Left ventricle myocardium inferior (tissue), 1 donor: ENCODE measurements at regions not wholly inside any gene's neighbourhood (a gene's known extent, or its start where the extent isn't known, plus 50 kb on each side); places are given as distances from the start of the nearest gene placed in this dataset.

ENCODE experiments used
- DNase-seq: peaks from one replicate; pipeline ENCODE4 v3.0.0-alpha.2; 2020
- H3K27ac ChIP-seq: fragments of 200-600 bp; replicated peaks from 2 replicates; pipeline ENCODE4 v1.8.0; 2021
- H3K27me3 ChIP-seq: fragments of 200-600 bp; 2 replicates; pipeline ENCODE4 v1.8.0; 2021; ENCODE audit warnings: low read depth
- H3K36me3 ChIP-seq: fragments of 200-600 bp; 2 replicates; pipeline ENCODE4 v1.8.0; 2021
- H3K4me1 ChIP-seq: fragments of 200-600 bp; 2 replicates; pipeline ENCODE4 v1.8.0; 2021
- H3K4me3 ChIP-seq: fragments of 200-600 bp; 2 replicates; pipeline ENCODE4 v1.8.0; 2021; ENCODE audit warnings: mild to moderate bottlenecking, moderate library complexity
- H3K9me3 ChIP-seq: fragments of 200-600 bp; replicated peaks from 2 replicates; pipeline ENCODE4 v1.8.0; 2021
- intact Hi-C: fragments of 100-400 bp; cut with micrococcal nuclease; formaldehyde crosslinking; loops from one replicate; pipeline ENCODE4 v1.11.0; 2022
- TF ChIP-seq, protein P1 (sequence below): fragments of 200-600 bp; IDR thresholded peaks from 2 replicates; pipeline ENCODE4 v1.8.0; 2021; ENCODE audit warnings: antibody characterized with exemption, mild to moderate bottlenecking, borderline replicate concordance
- donor health status: DM: no; HTN: yes; CAD: no; lungs with severe emphysema.

DNA sequence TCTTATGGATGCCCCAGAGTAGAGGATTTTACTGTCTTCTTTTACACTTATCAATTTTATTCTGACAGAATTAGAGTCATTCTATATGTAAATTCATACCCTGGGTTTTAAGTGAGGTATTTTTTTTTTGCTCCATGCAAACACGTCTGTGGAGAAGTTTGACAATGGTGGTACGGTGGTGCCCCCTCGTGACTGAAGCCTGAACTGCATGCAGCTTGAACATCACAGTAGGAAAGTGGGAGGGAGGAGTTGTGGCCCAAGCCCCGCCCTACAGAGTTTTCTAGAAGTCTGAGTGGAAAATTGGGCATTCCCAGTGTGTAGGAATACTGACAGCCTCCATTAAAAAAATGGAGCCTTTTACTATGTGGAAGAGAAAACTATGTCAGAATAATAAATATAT, 73.3 kb upstream of the RAB40AL start:
- H3K9me3 ChIP-seq: no peaks in the 10 kb centered on the region
- no peaks in the 10 kb centered on the region for H3K27me3 ChIP-seq
- no peak overlapping the region for H3K4me3 ChIP-seq
- intact Hi-C loops: no loop called here
- no peak overlapping the region for H3K27ac ChIP-seq
- peak; percentile 79 for DNase-seq
- no peaks in the 10 kb centered on the region for H3K36me3 ChIP-seq
- H3K4me1 ChIP-seq: no peaks in the 10 kb centered on the region
- TF ChIP-seq, protein P1, sequence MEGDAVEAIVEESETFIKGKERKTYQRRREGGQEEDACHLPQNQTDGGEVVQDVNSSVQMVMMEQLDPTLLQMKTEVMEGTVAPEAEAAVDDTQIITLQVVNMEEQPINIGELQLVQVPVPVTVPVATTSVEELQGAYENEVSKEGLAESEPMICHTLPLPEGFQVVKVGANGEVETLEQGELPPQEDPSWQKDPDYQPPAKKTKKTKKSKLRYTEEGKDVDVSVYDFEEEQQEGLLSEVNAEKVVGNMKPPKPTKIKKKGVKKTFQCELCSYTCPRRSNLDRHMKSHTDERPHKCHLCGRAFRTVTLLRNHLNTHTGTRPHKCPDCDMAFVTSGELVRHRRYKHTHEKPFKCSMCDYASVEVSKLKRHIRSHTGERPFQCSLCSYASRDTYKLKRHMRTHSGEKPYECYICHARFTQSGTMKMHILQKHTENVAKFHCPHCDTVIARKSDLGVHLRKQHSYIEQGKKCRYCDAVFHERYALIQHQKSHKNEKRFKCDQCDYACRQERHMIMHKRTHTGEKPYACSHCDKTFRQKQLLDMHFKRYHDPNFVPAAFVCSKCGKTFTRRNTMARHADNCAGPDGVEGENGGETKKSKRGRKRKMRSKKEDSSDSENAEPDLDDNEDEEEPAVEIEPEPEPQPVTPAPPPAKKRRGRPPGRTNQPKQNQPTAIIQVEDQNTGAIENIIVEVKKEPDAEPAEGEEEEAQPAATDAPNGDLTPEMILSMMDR: peak; percentile 86

GRCh38 chrX:102866981-102867656, 70.0 kb upstream of the RAB40AL start:
- Histone ChIP-seq H3K27me3 (no peaks in the 10 kb centered on the region), H3K27ac (no peak overlapping the region), H3K9me3 (no peaks in the 10 kb centered on the region), H3K4me1 (no peaks in the 10 kb centered on the region), H3K4me3 (no peak overlapping the region), H3K36me3 (no peaks in the 10 kb centered on the region)
- TF ChIP-seq, protein P1: no peak
- no peak for DNase-seq
- intact Hi-C loops: no loop called here

DNA sequence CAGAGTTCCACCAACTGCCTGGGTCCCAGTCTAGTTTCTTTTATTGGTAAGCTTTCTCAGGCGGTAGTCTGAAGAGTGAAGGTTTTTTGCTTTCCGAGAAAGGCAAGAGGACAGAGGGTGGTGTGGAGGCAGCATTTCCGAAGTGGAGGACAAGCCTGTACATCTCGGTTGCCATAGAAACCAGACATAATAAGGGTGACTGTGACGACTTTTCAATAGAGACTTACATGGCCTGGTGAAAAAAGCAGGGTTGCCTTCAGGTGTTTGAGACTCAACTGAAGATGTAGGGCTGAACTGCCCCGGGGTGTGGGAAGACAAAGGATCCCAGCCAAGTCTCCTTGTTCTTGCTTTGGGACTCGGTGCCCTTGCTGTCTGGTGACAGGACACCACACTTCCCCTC, 53.6 kb upstream of the RAB40AL start:
- no peak overlapping the region for H3K27ac ChIP-seq
- TF ChIP-seq, protein P1: no peak
- intact Hi-C loops: no loop called here

More for the DNA sequence above, 53.6 kb upstream of the RAB40AL start:
- H3K27me3 ChIP-seq: no peaks in the 10 kb centered on the region
- no peak overlapping the region for H3K4me3 ChIP-seq
- no peaks in the 10 kb centered on the region for H3K4me1 ChIP-seq
- no peaks in the 10 kb centered on the region for H3K9me3 ChIP-seq
- DNase-seq: no peak
- H3K36me3 ChIP-seq: no peaks in the 10 kb centered on the region
